Heart right ventricle (tissue), 16 donors: ENCODE measurements at regions not wholly inside any gene's neighbourhood (a gene's known extent, or its start where the extent isn't known, plus 50 kb on each side); places are given as distances from the start of the nearest gene placed in this dataset.

ENCODE experiments used
- ATAC-seq, 8 donors: fragments of 200-7000 bp; cut with Tn5 transposase; one replicate each; pipeline ENCODE4 v1.9.1; 2020; ENCODE audit warnings: mild to moderate bottlenecking in 8 of 8, moderate library complexity in 8 of 8, moderate number of reproducible peaks in 1 of 8
- DNase-seq, 2 donors: peaks; one replicate each; pipeline ENCODE4 v3.0.0-alpha.2; 2020
- H3K27ac ChIP-seq, 10 donors: fragments of 200-600 bp; sonication (generic) in 2 of 10; one replicate each; pipeline versions ENCODE4 v1.5.0 to v1.8.0; 2020 to 2022; ENCODE audit warnings: mild to moderate bottlenecking in 3 of 10
- H3K27me3 ChIP-seq, 7 donors: fragments of 200-600 bp; one replicate each; pipeline ENCODE4 v1.8.0; 2021 to 2022; ENCODE audit warnings: mild to moderate bottlenecking in 2 of 7
- H3K36me3 ChIP-seq, 9 donors: fragments of 200-600 bp; sonication (generic) in 1 of 9; one replicate each; pipeline versions ENCODE4 v1.5.0 to v1.8.0; 2020 to 2022; ENCODE audit warnings: mild to moderate bottlenecking in 2 of 9
- H3K4me1 ChIP-seq, 9 donors: fragments of 200-600 bp; sonication (generic) in 1 of 9; one replicate each; pipeline versions ENCODE4 v1.5.0 to v1.8.0; 2020 to 2022; ENCODE audit warnings: mild to moderate bottlenecking in 4 of 9
- H3K4me3 ChIP-seq, 10 donors: fragments of 200-600 bp; sonication (generic) in 2 of 10; one replicate each; pipeline versions ENCODE4 v1.5.0 to v1.8.0; 2020 to 2022; ENCODE audit warnings: mild to moderate bottlenecking in 7 of 10, moderate library complexity in 2 of 10
- H3K9me3 ChIP-seq, 11 donors: fragments of 200-600 bp in 10 of 11; sonication (generic) in 2 of 11; one replicate each; pipeline versions ENCODE4 v1.5.0 to v1.8.0; 2013 to 2022; ENCODE audit warnings: mild to moderate bottlenecking in 2 of 11, control low read depth in 1 of 11, moderate library complexity in 1 of 11
- CTCF ChIP-seq, 9 donors: fragments of 200-600 bp; sonication (generic) in 2 of 9; IDR thresholded peaks; one replicate each; pipeline versions ENCODE4 v1.5.0 to v1.8.0; 2021 to 2022; ENCODE audit warnings: antibody characterized with exemption in 9 of 9, mild to moderate bottlenecking in 5 of 9, moderate library complexity in 1 of 9
- WGBS, 2 donors: extraction: QIAGEN DNeasy Blood & Tissue Kit; methylation state at CpG; one replicate each; pipeline ENCODE4 v1.1.7; 2013; ENCODE audit warnings: inconsistent platforms in 1 of 2; 5-methylcytosine and 5-hydroxymethylcytosine counted together
- intact Hi-C, 10 donors: fragments of 100-400 bp; cut with DNase I; formaldehyde crosslinking; loops; one replicate each; pipeline versions ENCODE4 v1.11.1 to v1.14.2; 2022
- donor health status: Arrhythmogenic right ventricular cardiomyopathy.
- donor health status: ischemic (EF 13 %, LVEDD 7.1; RV severe dilation, severe dysfunction).
- donor health status: healthy with polysubstance abuse.
- donor health status: DM: no; HTN: yes; CAD: no.
- donor health status: DM: no; HTN: no; CAD: no.
- donor health status: ischemic (EF 25% LVEDD 6.9; RV normal size, moderate dysfunction).
- donor health status: ischemic (EF 25% LVEDD 5.7; RV mildly dilated, moderate dysfunction).
- donor health status: healthy.
- donor health status: DM: yes; HTN: yes; CAD: no.
- donor health status: Ischemic cardiomyopathy.
- donor health status: ischemic (EF 35%, LVEDD 5.7; RV mildly dilated, moderate dysfunction).
- donor health status: nonischemic (EF 11% LVEDD 7.7; RV severe dilation, severe dysfunction).
- donor health status: DM: yes; HTN: yes; CAD: no.
- donor health status: PGD.
- donor health status: ischemic (EF 29% LVEDD 5.4; RV normal size, mild dysfunction).
- donor health status: nonischemic (EF 23%, LVEDD 6.1; RV moderate dilation, normal function).

- 80 to 82% methylated on average over 7 of the region's 7 CpGs for WGBS, 2 donors
- Histone ChIP-seq H3K27me3 (peaks cover 0 to 4% (median 0%) of the 10 kb centered on the region in 7 donors), H3K36me3 (no peaks in the 10 kb centered on the region), H3K9me3 (peaks cover 0 to 37% (median 12%) of the 10 kb centered on the region in 11 donors), H3K4me1 (no peaks in the 10 kb centered on the region), H3K27ac (no peak overlapping the region), H3K4me3 (no peak overlapping the region)
- ATAC-seq = no peak
- no peak for TF ChIP-seq CTCF (IDR thresholded peaks at IDR 0.05)
- intact Hi-C loops = no loop called here
- no peak for DNase-seq
These were observed 61.2 kb upstream of the TMEM132C start for GRCh38 chr12:128205758-128206157.
